NOMO-1 treated with DMSO at 0.1 percent for 48 hours (cell line): ENCODE measurements at regions not wholly inside any gene's neighbourhood (a gene's known extent, or its start where the extent isn't known, plus 50 kb on each side); places are given as distances from the start of the nearest gene placed in this dataset.
"Not testable (repeated sequence)": the region's sequence is repeated elsewhere in the genome, so short reads cannot be mapped to it uniquely, and the experiment has no call there.

Experiments used
- DNase-seq: peaks from one replicate; lab custom pipeline; 2025; ENCODE audit not compliant: unreplicated experiment; lab: John Stamatoyannopoulos, UW

GRCh38 chr6:1013656-1014430, 298.1 kb upstream of the FOXQ1 start:
- DNase-seq, result no peak

GRCh38 chr6:1009103-1009502, 302.8 kb upstream of the FOXQ1 start:
- no peak for DNase-seq

- no peak for DNase-seq
These were observed 304.7 kb upstream of the FOXQ1 start for GRCh38 chr6:1007159-1007558.

GRCh38 chr6:1004885-1005630, 306.8 kb upstream of the FOXQ1 start:
- no peak for DNase-seq

GRCh38 chr6:1003394-1004160, 308.3 kb upstream of the FOXQ1 start:
- DNase-seq, result no peak

GRCh38 chr6:1002989-1003388, 308.9 kb upstream of the FOXQ1 start:
- no peak for DNase-seq

- DNase-seq, result no peak
These were observed 308.9 kb upstream of the EXOC2 start for GRCh38 chr6:1001655-1002349.

- no peak for DNase-seq
These were observed 306.6 kb upstream of the EXOC2 start for GRCh38 chr6:999552-999951.

GRCh38 chr6:998551-998950, 305.6 kb upstream of the EXOC2 start:
- DNase-seq, result no peak

GRCh38 chr6:996271-996852, 303.4 kb upstream of the EXOC2 start:
- no peak for DNase-seq

GRCh38 chr6:991192-991591, 298.3 kb upstream of the EXOC2 start:
- no peak for DNase-seq

GRCh38 chr6:984031-984430, 291.1 kb upstream of the EXOC2 start:
- no peak for DNase-seq

GRCh38 chr6:978937-979685, 286.2 kb upstream of the EXOC2 start:
- DNase-seq, result no peak

- not testable (repeated sequence) for DNase-seq
These were observed 284.3 kb upstream of the EXOC2 start for GRCh38 chr6:977226-977625.

- no peak for DNase-seq
These were observed 279.2 kb upstream of the EXOC2 start for GRCh38 chr6:971981-972640.

- no peak for DNase-seq
These were observed 275.9 kb upstream of the EXOC2 start for GRCh38 chr6:968791-969190.

GRCh38 chr6:967701-968100, 274.8 kb upstream of the EXOC2 start:
- DNase-seq, result no peak

- DNase-seq, result no peak
These were observed 272.4 kb upstream of the EXOC2 start for GRCh38 chr6:965343-965742.

GRCh38 chr6:963456-963855, 270.5 kb upstream of the EXOC2 start:
- no peak for DNase-seq
